NCI-H1092 treated with DMSO at 0.1 percent for 48 hours (cell line): ENCODE measurements at regions not wholly inside any gene's neighbourhood (a gene's known extent, or its start where the extent isn't known, plus 50 kb on each side); places are given as distances from the start of the nearest gene placed in this dataset.
A peak's percentile ranks its signal among the peaks of the same experiment; 100 is the strongest.
"Not testable (repeated sequence)": the region's sequence is repeated elsewhere in the genome, so short reads cannot be mapped to it uniquely, and the experiment has no call there.

Experiments used
- DNase-seq: peaks from one replicate; lab custom pipeline; 2025; lab: John Stamatoyannopoulos, UW

- peak; percentile 1 for DNase-seq
Measured at GRCh38 chr6:138656364-138657064, 117.1 kb upstream of the CCDC28A start.

DNA sequence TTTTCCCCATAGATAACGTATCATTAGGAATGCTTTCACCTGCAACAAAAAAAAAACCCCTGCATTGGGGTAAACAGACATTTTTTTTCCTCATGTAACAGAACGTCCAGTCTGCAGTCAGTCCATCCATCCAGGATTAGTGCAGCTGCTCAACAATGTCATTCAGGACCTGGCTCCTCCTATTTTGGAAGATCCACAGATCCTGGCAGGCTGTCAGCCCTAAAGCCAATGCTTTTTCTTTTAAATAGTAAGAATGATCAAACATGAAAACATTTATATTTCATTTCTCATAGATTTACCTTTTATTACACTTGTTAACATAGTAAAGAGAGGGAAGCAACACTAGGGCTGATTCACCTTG, 116.5 kb upstream of the CCDC28A start:
- no peak for DNase-seq

DNA sequence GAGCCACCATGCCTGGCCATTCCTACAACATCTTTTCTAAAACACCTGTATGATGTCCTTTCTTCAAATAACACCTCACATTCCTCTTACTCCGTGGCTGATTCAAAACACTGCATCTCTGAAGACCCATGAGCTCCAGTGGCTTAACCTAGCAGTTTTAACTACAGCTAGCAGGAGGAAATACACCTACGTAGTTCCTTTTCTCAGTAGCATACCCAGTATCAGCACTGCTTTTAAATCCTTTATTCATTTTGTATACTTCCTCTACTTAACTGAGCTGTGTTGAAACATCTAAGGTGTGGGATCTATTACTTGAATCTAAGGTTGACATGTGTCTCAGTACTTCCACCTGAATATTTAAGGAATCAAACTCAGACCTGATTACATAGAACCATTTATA, 113.6 kb upstream of the CCDC28A start:
- DNase-seq: no peak

DNA sequence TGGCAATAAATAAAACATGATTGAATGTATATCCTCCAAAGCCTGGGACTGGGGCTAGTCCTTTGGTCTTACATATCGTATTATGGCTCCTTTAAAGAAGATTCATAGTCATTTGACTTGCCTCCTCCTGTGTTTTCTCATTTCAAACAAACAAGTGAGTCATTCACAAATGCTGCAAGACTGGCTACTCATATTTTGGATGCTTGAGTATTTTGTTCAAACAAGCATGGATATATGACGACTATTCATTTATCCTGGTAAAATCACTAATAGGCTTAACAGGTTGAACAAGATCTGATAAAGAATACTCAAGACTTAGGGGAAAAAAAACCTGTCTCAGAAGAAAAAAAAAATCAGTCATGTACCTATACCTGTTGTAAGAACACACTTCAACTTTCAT, 111.1 kb upstream of the CCDC28A start:
- DNase-seq: no peak

GRCh38 chr6:138663892-138664291, 109.7 kb upstream of the CCDC28A start:
- no peak for DNase-seq

DNA sequence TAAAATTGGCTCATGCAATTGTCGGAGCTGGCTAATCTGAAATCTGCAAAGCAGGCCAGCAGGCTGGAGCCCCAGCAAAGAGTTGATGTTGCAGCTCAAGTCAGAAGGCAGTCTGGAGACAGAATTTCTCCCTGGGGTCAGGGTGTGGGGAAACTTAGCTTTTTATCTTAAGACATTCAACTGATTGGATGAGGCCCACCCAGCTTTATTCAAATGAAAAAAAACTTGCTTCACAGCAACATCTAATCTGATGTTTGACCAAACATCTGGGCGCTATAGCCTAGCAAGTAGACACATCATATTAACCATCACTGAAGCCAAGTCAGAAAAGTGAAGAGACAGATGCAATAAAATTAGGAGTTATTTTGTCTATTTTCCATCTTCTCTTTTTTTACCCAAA, 108.8 kb upstream of the CCDC28A start:
- DNase-seq: no peak

GRCh38 chr6:138666636-138667035, 106.9 kb upstream of the CCDC28A start:
- DNase-seq: no peak

GRCh38 chr6:138667408-138667807, 106.2 kb upstream of the CCDC28A start:
- no peak for DNase-seq

- DNase-seq: no peak
Measured at GRCh38 chr6:138671351-138671750, 102.2 kb upstream of the CCDC28A start.

GRCh38 chr6:138673346-138674014, 100.1 kb upstream of the CCDC28A start:
- no peak for DNase-seq

- DNase-seq: not testable (repeated sequence)
Measured at GRCh38 chr6:138674444-138674843, 99.1 kb upstream of the CCDC28A start.

GRCh38 chr6:138677538-138677937, 96.0 kb upstream of the CCDC28A start:
- no peak for DNase-seq

DNA sequence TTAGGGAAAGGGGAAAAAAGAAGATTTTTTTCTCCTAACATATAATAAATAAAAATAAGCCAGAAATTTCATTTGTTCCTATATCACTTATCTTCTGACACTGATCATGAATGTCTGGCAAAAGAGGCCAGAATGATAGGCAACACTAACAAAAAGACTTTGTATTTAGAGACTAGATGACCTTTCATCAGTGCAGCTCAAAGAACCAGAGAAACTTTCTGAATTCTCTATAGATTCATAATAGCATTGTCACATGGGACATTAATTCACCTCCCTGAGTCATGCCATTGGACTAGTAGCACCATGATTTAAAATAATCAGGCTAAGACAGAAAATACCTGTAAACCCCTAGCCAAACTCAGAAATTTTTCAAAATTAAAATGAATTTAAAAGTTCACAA, 95.4 kb upstream of the CCDC28A start:
- no peak for DNase-seq

DNA sequence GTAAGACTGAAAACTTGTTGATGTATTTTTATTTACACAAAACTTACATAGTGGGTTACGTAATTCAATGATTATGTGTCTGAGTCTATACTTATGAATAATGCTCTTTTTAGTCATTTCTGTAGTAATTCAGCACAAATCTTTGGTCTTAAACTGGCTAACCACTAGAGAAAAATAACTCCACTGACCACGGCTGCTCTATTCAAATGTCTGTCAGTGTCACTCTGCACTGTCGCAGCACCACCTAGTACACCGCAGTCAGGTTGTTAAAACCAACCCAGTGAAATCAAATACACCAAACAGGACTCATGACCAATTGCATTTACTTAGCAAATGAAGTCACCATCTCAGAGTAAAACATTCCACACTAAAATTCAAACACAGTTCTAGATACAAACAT, 93.5 kb upstream of the CCDC28A start:
- DNase-seq: no peak

GRCh38 chr6:138681627-138682026, 91.9 kb upstream of the CCDC28A start:
- no peak for DNase-seq

DNA sequence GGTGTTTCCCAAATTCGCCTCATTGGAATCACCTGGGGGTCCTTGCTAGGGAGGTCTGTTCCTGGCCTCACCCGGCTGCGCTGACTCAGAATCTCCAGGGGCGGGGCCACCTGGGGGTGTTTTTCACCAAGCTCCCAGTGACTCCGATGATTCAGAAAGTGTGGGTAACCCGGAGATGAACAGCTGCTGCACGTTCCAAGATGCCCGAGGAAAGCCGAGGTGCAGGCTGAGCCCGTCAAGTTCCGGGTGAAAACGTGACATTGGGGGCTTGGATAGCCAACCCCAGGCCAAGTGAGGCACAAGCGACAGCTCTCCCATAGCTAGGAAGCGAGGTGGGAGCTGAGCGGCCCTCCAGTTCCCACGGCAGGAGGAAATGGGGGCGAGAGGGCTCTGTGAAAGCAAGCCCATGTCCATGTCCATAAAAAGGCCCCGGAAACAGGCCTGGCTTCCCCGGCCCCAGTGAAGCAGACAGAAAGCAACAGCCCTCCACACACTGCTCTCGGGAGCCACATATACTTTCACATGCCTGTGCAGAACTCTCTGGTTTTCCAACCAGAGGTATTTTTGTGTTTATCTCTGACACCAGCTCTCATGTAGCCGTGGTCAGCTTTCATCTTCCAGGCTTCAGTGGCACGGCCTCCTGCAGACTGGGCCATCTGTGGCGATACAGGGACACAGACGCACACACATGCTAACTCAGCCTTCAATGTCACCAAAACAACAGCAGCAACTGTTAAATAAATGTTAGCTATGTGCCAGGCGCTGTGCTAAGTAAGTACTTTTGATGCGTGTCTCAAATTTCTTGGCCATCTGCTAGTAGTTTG, 90.7 kb upstream of the CCDC28A start:
- DNase-seq: no peak

GRCh38 chr6:138685257-138685656, 88.3 kb upstream of the CCDC28A start:
- no peak for DNase-seq

GRCh38 chr6:138685781-138686180, 87.8 kb upstream of the CCDC28A start:
- no peak for DNase-seq

GRCh38 chr6:138688580-138688979, 85.0 kb upstream of the CCDC28A start:
- no peak for DNase-seq

GRCh38 chr6:138689849-138690248, 83.7 kb upstream of the CCDC28A start:
- DNase-seq: no peak

DNA sequence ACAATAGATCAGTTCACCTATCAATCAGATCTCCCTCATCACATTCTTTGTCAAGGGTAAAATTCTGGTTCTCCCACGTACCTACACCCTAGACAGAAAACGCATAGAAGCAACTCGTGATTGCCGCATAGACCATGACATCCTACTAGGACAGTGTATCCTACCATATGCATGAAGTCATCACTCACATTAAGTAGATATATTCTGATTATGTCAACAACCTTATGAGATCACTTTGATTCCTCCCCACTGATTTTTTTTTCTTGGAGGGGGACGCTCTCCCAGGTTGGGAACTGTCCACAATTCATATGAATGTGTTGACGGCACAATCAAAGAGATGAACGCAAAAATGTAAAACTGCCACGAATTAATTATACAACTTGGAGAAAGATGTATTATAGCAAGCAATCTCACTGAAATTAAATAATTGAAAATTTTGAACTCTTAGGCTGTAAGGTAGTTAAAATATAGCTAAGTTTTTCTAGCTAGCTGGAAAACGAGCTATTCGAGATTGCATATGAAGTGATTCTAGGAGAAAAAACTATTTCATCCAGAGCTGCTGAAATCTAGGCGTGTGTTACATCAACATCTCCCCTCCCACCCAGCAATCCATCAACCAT, 82.5 kb upstream of the CCDC28A start:
- no peak for DNase-seq

- peak; percentile 18 for DNase-seq
Measured at GRCh38 chr6:138691595-138692057, 81.9 kb upstream of the CCDC28A start.
